H1 (cell line): ENCODE measurements at regions not wholly inside any gene's neighbourhood (a gene's known extent, or its start where the extent isn't known, plus 50 kb on each side); places are given as distances from the start of the nearest gene placed in this dataset.

Experiments
- CTCF ChIA-PET: fragments of 300-600 bp; sonication (Branson Sonifier 250); formaldehyde crosslinking; loops from one replicate; lab custom pipeline; 2021; ENCODE audit not compliant: partially characterized antibody; lab: Charles Lee
- POLR2A ChIA-PET: fragments of 300-600 bp; sonication (Branson Sonifier 250); formaldehyde crosslinking; loops from one replicate; lab custom pipeline; 2021; ENCODE audit warnings: inconsistent platforms; ENCODE audit not compliant: partially characterized antibody; lab: Charles Lee
- DNase-seq, 2 experiments: peaks; one replicate each; pipeline versions ENCODE4 v3.0.0 to v3.0.0-alpha.2; 2010 to 2022; ENCODE audit warnings: low spot score in 2 of 2, low read depth in 1 of 2, mixed read lengths in 1 of 2
- FAIRE-seq: peaks from 2 replicates; lab custom pipeline; 2011; peaks lifted over from hg19 to GRCh38; lab: Jason Lieb, UNC
- H2AFZ ChIP-seq: 2 replicates; pipeline ENCODE4 v1.8.1; 2012; ENCODE audit warnings: low read length, inconsistent platforms
- H2AK5ac ChIP-seq: 2 replicates; pipeline ENCODE4 v1.6.1; 2013; ENCODE audit warnings: low read depth, low read length
- H2BK120ac ChIP-seq: replicated peaks from 2 replicates; pipeline ENCODE3; 2013; ENCODE audit warnings: low read depth, low read length, inconsistent platforms
- H2BK12ac ChIP-seq: 2 replicates; pipeline ENCODE4 v1.6.1; 2013; ENCODE audit warnings: low read depth, low read length
- H2BK15ac ChIP-seq: 2 replicates; pipeline ENCODE4 v1.6.1; 2013; ENCODE audit warnings: low read length
- H2BK20ac ChIP-seq: 2 replicates; pipeline ENCODE4 v1.6.1; 2013; ENCODE audit warnings: low read length
- H2BK5ac ChIP-seq: 2 replicates; pipeline ENCODE4 v1.6.1; 2013; ENCODE audit warnings: low read depth, low read length
- H3K14ac ChIP-seq: 2 replicates; pipeline ENCODE4 v1.6.1; 2013; ENCODE audit warnings: inconsistent platforms; ENCODE audit not compliant: insufficient read length
- H3K18ac ChIP-seq: 2 replicates; pipeline ENCODE4 v1.6.1; 2013; ENCODE audit warnings: low read length; ENCODE audit errors: extremely low read depth
- H3K23ac ChIP-seq: 2 replicates; pipeline ENCODE4 v1.6.1; 2013; ENCODE audit warnings: inconsistent platforms; ENCODE audit not compliant: insufficient read length
- H3K23me2 ChIP-seq: 2 replicates; pipeline ENCODE4 v1.6.1; 2013; ENCODE audit warnings: low read depth, low read length
- H3K27ac ChIP-seq: 2 replicates; pipeline ENCODE4 v1.6.1; 2011; ENCODE audit warnings: low read depth, low read length, inconsistent platforms
- H3K27me3 ChIP-seq, 4 experiments: replicated peaks in 1 of 4; 1 replicate in 1 of 4; 2 replicates in 3 of 4; pipeline versions ENCODE4 v1.6.1 to v1.8.1; 2011 to 2013; ENCODE audit warnings: low read length in 3 of 4, mild to moderate bottlenecking in 3 of 4, inconsistent platforms in 2 of 4, mixed read lengths in 2 of 4, moderate library complexity in 1 of 4; ENCODE audit not compliant: control insufficient read depth in 3 of 4, insufficient read depth in 3 of 4; ENCODE audit errors: extremely low read depth in 1 of 4
- H3K36me3 ChIP-seq, 4 experiments: 2 replicates each; pipeline versions ENCODE4 v1.6.1 to v1.8.1; 2011 to 2013; ENCODE audit warnings: mild to moderate bottlenecking in 4 of 4, low read length in 3 of 4, moderate library complexity in 2 of 4, control low read depth in 1 of 4, inconsistent platforms in 1 of 4; ENCODE audit not compliant: insufficient read depth in 4 of 4, control insufficient read depth in 2 of 4
- H3K4ac ChIP-seq: replicated peaks from 2 replicates; pipeline ENCODE3; 2013; ENCODE audit warnings: low read length, low read depth, mixed read lengths, inconsistent platforms; ENCODE audit not compliant: insufficient read length
- H3K4me1 ChIP-seq, 4 experiments: replicated peaks in 1 of 4; 1 replicate in 1 of 4; 2 replicates in 3 of 4; pipeline versions ENCODE4 v1.6.1 to v1.8.1; 2011 to 2013; ENCODE audit warnings: low read length in 3 of 4, inconsistent platforms in 2 of 4, mixed read lengths in 1 of 4; ENCODE audit not compliant: insufficient read depth in 4 of 4, control insufficient read depth in 3 of 4
- H3K4me2 ChIP-seq, 2 experiments: 2 replicates each; pipeline versions ENCODE4 v1.6.1 to v1.8.1; 2011 to 2013; ENCODE audit warnings: low read depth in 2 of 2, low read length in 2 of 2, control low read depth in 1 of 2, inconsistent platforms in 1 of 2, mild to moderate bottlenecking in 1 of 2; ENCODE audit not compliant: insufficient read depth in 1 of 2
- H3K4me3 ChIP-seq, 4 experiments: fragments of 200-600, 300-600 bp in 1 of 4; sonication (generic), shearing (Covaris generic), sonication (Bioruptor Twin) in 1 of 4; 2 replicates each; pipeline versions ENCODE4 v1.5.1 to v1.8.1; 2011 to 2016; ENCODE audit warnings: low read length in 4 of 4, low read depth in 3 of 4, control low read depth in 2 of 4, inconsistent platforms in 2 of 4, mild to moderate bottlenecking in 2 of 4, mixed read lengths in 1 of 4, moderate library complexity in 1 of 4; ENCODE audit not compliant: insufficient read depth in 2 of 4; ENCODE audit errors: extremely low read depth in 1 of 4
- H3K56ac ChIP-seq: replicated peaks from 2 replicates; pipeline ENCODE3; 2013; ENCODE audit warnings: low read depth, mild to moderate bottlenecking, mixed read lengths, low read length, inconsistent platforms; ENCODE audit not compliant: insufficient read length
- H3K79me1 ChIP-seq: 2 replicates; pipeline ENCODE4 v1.6.1; 2013; ENCODE audit warnings: low read depth, low read length, control low read depth
- H3K79me2 ChIP-seq, 2 experiments: 2 replicates each; pipeline versions ENCODE4 v1.6.1 to v1.8.1; 2012 to 2013; ENCODE audit warnings: low read length in 2 of 2, mild to moderate bottlenecking in 2 of 2, inconsistent platforms in 1 of 2; ENCODE audit not compliant: insufficient read depth in 2 of 2, control insufficient read depth in 1 of 2
- H3K9ac ChIP-seq, 4 experiments: replicated peaks in 1 of 4; 1 replicate in 1 of 4; 2 replicates in 3 of 4; pipeline versions ENCODE4 v1.6.1 to v1.8.1; 2011 to 2013; ENCODE audit warnings: low read depth in 3 of 4, low read length in 3 of 4, control low read depth in 2 of 4, mild to moderate bottlenecking in 2 of 4, moderate library complexity in 2 of 4, inconsistent platforms in 1 of 4; ENCODE audit errors: extremely low read depth in 1 of 4
- H3K9me3 ChIP-seq, 2 experiments: 2 replicates each; pipeline versions ENCODE4 v1.6.1 to v1.8.1; 2012 to 2013; ENCODE audit warnings: mild to moderate bottlenecking in 2 of 2, moderate library complexity in 2 of 2, control low read depth in 1 of 2, inconsistent platforms in 1 of 2, low read depth in 1 of 2, low read length in 1 of 2, mixed read lengths in 1 of 2; ENCODE audit not compliant: insufficient read depth in 2 of 2
- H4K20me1 ChIP-seq, 2 experiments: replicated peaks in 1 of 2; 2 replicates each; pipeline versions ENCODE3 to v1.8.1; 2011 to 2013; ENCODE audit warnings: inconsistent platforms in 2 of 2, low read length in 2 of 2, mild to moderate bottlenecking in 1 of 2; ENCODE audit not compliant: insufficient read depth in 2 of 2, control insufficient read depth in 1 of 2
- H4K5ac ChIP-seq: 2 replicates; pipeline ENCODE4 v1.6.1; 2013; ENCODE audit warnings: low read length, low read depth, mixed read lengths, inconsistent platforms; ENCODE audit not compliant: insufficient read length
- H4K8ac ChIP-seq: 2 replicates; pipeline ENCODE4 v1.8.0; 2013; ENCODE audit warnings: mild to moderate bottlenecking, moderate library complexity, low read length, inconsistent platforms; ENCODE audit not compliant: insufficient read depth; ENCODE audit errors: extremely low read depth
- H4K91ac ChIP-seq: replicated peaks from 2 replicates; pipeline ENCODE3; 2013; ENCODE audit warnings: low read length, mixed read lengths, inconsistent platforms; ENCODE audit not compliant: insufficient read length
- EZH2 ChIP-seq: fragments of 200-600 bp; sonication (generic); IDR thresholded peaks from 2 replicates; pipeline ENCODE4 v1.7.1; 2012; ENCODE audit warnings: low read depth, mild to moderate bottlenecking, moderate library complexity, low read length, inconsistent platforms; ENCODE audit not compliant: severe bottlenecking
- JUND ChIP-seq: IDR thresholded peaks from 2 replicates; pipeline ENCODE4 v1.6.1; 2011; ENCODE audit warnings: mild to moderate bottlenecking, improper control_type of control experiment, low read length
- SAP30 ChIP-seq: fragments of 300-600 bp; sonication (generic); IDR thresholded peaks from 2 replicates; pipeline ENCODE4 v1.7.1; 2012; ENCODE audit warnings: low read length, moderate library complexity, mild to moderate bottlenecking, inconsistent platforms; ENCODE audit not compliant: insufficient read depth, insufficient replicate concordance
- whole genome bisulfite sequencing, 2 experiments: shearing (Covaris generic) in 1 of 2; methylation state at CpG; one replicate each; pipeline versions ENCODE4 v1.1.6 to v1.1.7; 2013 to 2015; ENCODE audit warnings: low lambda C conversion rate in 2 of 2, mixed read lengths in 2 of 2, inconsistent platforms in 1 of 2, low coverage in 1 of 2, missing lambda C conversion rate in 1 of 2; ENCODE audit not compliant: insufficient replicate concordance in 2 of 2, insufficient coverage in 1 of 2, insufficient read length in 1 of 2; ENCODE audit errors: extremely low coverage in 1 of 2, missing lambda C conversion rate in 1 of 2; 5-methylcytosine and 5-hydroxymethylcytosine counted together

- FAIRE-seq = no peak
- ChIA-PET POLR2A (no interaction called here), CTCF (no interaction called here)
- no peak for DNase-seq
- H4K5ac ChIP-seq = no peak overlapping the region
- no peak overlapping the region for H3K9ac ChIP-seq
- WGBS, 2 experiments = 98% methylated on average over 2 of the region's 2 CpGs; no CpG with 5 or more reads in 1 of the 2 experiments
- H2AFZ ChIP-seq = no peak overlapping the region
- no peak overlapping the region for H3K4me3 ChIP-seq
- H2BK15ac ChIP-seq = no peak overlapping the region
- H3K14ac ChIP-seq = no peak overlapping the region
- no peak overlapping the region for H4K91ac ChIP-seq
- no peak overlapping the region for H3K18ac ChIP-seq
- no peak overlapping the region for H3K4me2 ChIP-seq
- H2AK5ac ChIP-seq = no peak overlapping the region
- no peaks in the 10 kb centered on the region; the same call in 1 of the 2 replicates for H3K23me2 ChIP-seq
- no peak overlapping the region for H2BK120ac ChIP-seq
- no peak overlapping the region for H3K56ac ChIP-seq
- no peaks in the 10 kb centered on the region for H3K9me3 ChIP-seq
- no peak overlapping the region for H3K23ac ChIP-seq
- H3K27me3 ChIP-seq = no peaks in the 10 kb centered on the region
- no peaks in the 10 kb centered on the region for H3K36me3 ChIP-seq
- no peak overlapping the region for H3K4ac ChIP-seq
- no peaks in the 10 kb centered on the region for H3K79me1 ChIP-seq
- no peak overlapping the region for H2BK20ac ChIP-seq
- no peaks in the 10 kb centered on the region for H4K20me1 ChIP-seq
- H4K8ac ChIP-seq = no peak overlapping the region
- H2BK12ac ChIP-seq = no peak overlapping the region
- H3K4me1 ChIP-seq = peaks cover 0 to 2% (median 0%) of the 10 kb centered on the region in 4 experiments; a peak in 1 of 7 replicates
- H3K79me2 ChIP-seq = no peaks in the 10 kb centered on the region
- no peak overlapping the region for H2BK5ac ChIP-seq
- H3K27ac ChIP-seq = no peak overlapping the region
- TF ChIP-seq SAP30 (no peak), JUND (no peak), EZH2 (no peak)
These were observed 367.2 kb upstream of the B3GALT2 start for GRCh38 chr1:193553564-193553963.
